CD4-positive, alpha-beta T cell (primary cell): ENCODE measurements at regions not wholly inside any gene's neighbourhood (a gene's known extent, or its start where the extent isn't known, plus 50 kb on each side); places are given as distances from the start of the nearest gene placed in this dataset.

Experiments used
- ATAC-seq: fragments of 200-7000 bp; cut with Tn5 transposase; one replicate; pipeline ENCODE4 v1.10.0; 2022; ENCODE audit warnings: mild to moderate bottlenecking; ENCODE audit not compliant: poor library complexity
- CTCF ChIA-PET: fragments of 350-600 bp; sonication (Branson Sonifier 250); formaldehyde crosslinking; loops from one replicate; lab custom pipeline; 2021; ENCODE audit warnings: antibody characterized with exemption, inconsistent platforms; lab: Charles Lee
- POLR2A ChIA-PET: fragments of 350-600 bp; sonication (Branson Sonifier 250); formaldehyde crosslinking; loops from one replicate; lab custom pipeline; 2021; ENCODE audit warnings: antibody characterized with exemption, inconsistent platforms; lab: Charles Lee
- DNase-seq, 14 experiments: peaks; one replicate each; pipeline ENCODE4 v3.0.0-alpha.2; 2013 to 2020; ENCODE audit warnings: mixed read lengths in 2 of 14
- H3K27ac ChIP-seq, 2 donors: one replicate each; pipeline versions ENCODE4 v1.5.1 to v1.7.0; 2013; ENCODE audit warnings: low read length in 2 of 2, low read depth in 1 of 2, mild to moderate bottlenecking in 1 of 2
- H3K27me3 ChIP-seq, 2 experiments: 1 replicate in 1 of 2; 2 replicates in 1 of 2; pipeline versions ENCODE4 v1.6.1 to v1.7.0; 2013; ENCODE audit warnings: low read length in 2 of 2, control low read depth in 1 of 2, mild to moderate bottlenecking in 1 of 2, moderate library complexity in 1 of 2; ENCODE audit not compliant: insufficient read depth in 2 of 2, control insufficient read depth in 1 of 2
- H3K36me3 ChIP-seq: one replicate; pipeline ENCODE4 v1.6.1; 2013; ENCODE audit warnings: low read length, control low read depth; ENCODE audit not compliant: insufficient read depth
- H3K4me1 ChIP-seq: one replicate; pipeline ENCODE4 v1.6.1; 2013; ENCODE audit warnings: low read length, control low read depth; ENCODE audit not compliant: insufficient read depth
- H3K4me3 ChIP-seq: one replicate; pipeline ENCODE4 v1.5.1; 2013; ENCODE audit warnings: mild to moderate bottlenecking, low read length, moderate library complexity
- H3K9me3 ChIP-seq, 2 experiments: 1 replicate in 1 of 2; 2 replicates in 1 of 2; pipeline versions ENCODE4 v1.6.1 to v1.7.0; 2013; ENCODE audit warnings: low read length in 2 of 2, mild to moderate bottlenecking in 2 of 2, control low read depth in 1 of 2, moderate library complexity in 1 of 2; ENCODE audit not compliant: control insufficient read depth in 1 of 2, insufficient read depth in 1 of 2
- H3K27ac Mint-ChIP-seq: one replicate; pipeline ENCODE4 v1.8.0; 2020; ENCODE audit warnings: mixed read lengths
- H3K27me3 Mint-ChIP-seq: one replicate; pipeline ENCODE4 v1.8.0; 2021; ENCODE audit warnings: mixed read lengths
- H3K36me3 Mint-ChIP-seq: one replicate; pipeline ENCODE4 v1.8.0; 2021; ENCODE audit warnings: low read depth, mixed read lengths
- H3K4me1 Mint-ChIP-seq: one replicate; pipeline ENCODE4 v1.8.0; 2021; ENCODE audit warnings: low read depth, mixed read lengths
- H3K4me3 Mint-ChIP-seq: one replicate; pipeline ENCODE4 v1.8.0; 2020; ENCODE audit warnings: mild to moderate bottlenecking, mixed read lengths
- H3K9me3 Mint-ChIP-seq: one replicate; pipeline ENCODE4 v1.8.0; 2020; ENCODE audit warnings: mixed read lengths
- CTCF ChIP-seq: fragments of 200-600 bp; IDR thresholded peaks from one replicate; pipeline ENCODE4 v1.8.0; 2022; ENCODE audit warnings: antibody characterized with exemption, mild to moderate bottlenecking
- intact Hi-C, 2 experiments: fragments of 100-400 bp; cut with DNase I in 1 of 2; cut with micrococcal nuclease in 1 of 2; formaldehyde crosslinking; loops; one replicate each; pipeline versions ENCODE4 v1.15.1 to v1.9.0; 2023 to 2025; cut with DNase I, micrococcal nuclease

- CTCF ChIA-PET: no interaction called here
- H3K36me3 Mint-ChIP-seq: no peaks in the 10 kb centered on the region
Observed at GRCh38 chr16:24452724-24453123, 86.6 kb upstream of the RBBP6 start.

GRCh38 chr16:24463196-24463945 is 76.0 kb upstream of the RBBP6 start:
- intact Hi-C loops: no loop called here
- Histone ChIP-seq H3K4me1 (no peaks in the 10 kb centered on the region), H3K27me3 (peaks cover 2 to 3% of the 10 kb centered on the region in 2 experiments), H3K27ac (no peak overlapping the region), H3K9me3 (no peaks in the 10 kb centered on the region), H3K4me3 (no peak overlapping the region), H3K36me3 (no peaks in the 10 kb centered on the region)
- Mint-ChIP-seq H3K27me3 (peaks cover 39% of the 10 kb centered on the region), H3K4me3 (no peak overlapping the region), H3K36me3 (no peaks in the 10 kb centered on the region), H3K9me3 (peaks cover 5% of the 10 kb centered on the region), H3K4me1 (no peaks in the 10 kb centered on the region), H3K27ac (no peak overlapping the region)
- DNase-seq (no peak), ATAC-seq (no peak)
- ChIA-PET CTCF (no interaction called here), POLR2A (no interaction called here)
- TF ChIP-seq CTCF: no peak

More at GRCh38 chr16:24452724-24453123, 86.6 kb upstream of the RBBP6 start:
- H3K4me3 ChIP-seq: no peak overlapping the region
- no peak for ATAC-seq
- H3K4me1 ChIP-seq: no peaks in the 10 kb centered on the region
- Mint-ChIP-seq H3K27me3 (peaks cover 28% of the 10 kb centered on the region), H3K4me3 (no peak overlapping the region), H3K4me1 (no peaks in the 10 kb centered on the region), H3K9me3 (no peaks in the 10 kb centered on the region), H3K27ac (no peak overlapping the region)
- no peak overlapping the region for H3K27ac ChIP-seq
- no peaks in the 10 kb centered on the region for H3K36me3 ChIP-seq
- intact Hi-C loops: no loop called here
- DNase-seq: no peak
- POLR2A ChIA-PET: no interaction called here
- TF ChIP-seq CTCF: no peak
- peaks cover 2 to 4% of the 10 kb centered on the region in 2 experiments for H3K27me3 ChIP-seq
- no peaks in the 10 kb centered on the region for H3K9me3 ChIP-seq

DNA sequence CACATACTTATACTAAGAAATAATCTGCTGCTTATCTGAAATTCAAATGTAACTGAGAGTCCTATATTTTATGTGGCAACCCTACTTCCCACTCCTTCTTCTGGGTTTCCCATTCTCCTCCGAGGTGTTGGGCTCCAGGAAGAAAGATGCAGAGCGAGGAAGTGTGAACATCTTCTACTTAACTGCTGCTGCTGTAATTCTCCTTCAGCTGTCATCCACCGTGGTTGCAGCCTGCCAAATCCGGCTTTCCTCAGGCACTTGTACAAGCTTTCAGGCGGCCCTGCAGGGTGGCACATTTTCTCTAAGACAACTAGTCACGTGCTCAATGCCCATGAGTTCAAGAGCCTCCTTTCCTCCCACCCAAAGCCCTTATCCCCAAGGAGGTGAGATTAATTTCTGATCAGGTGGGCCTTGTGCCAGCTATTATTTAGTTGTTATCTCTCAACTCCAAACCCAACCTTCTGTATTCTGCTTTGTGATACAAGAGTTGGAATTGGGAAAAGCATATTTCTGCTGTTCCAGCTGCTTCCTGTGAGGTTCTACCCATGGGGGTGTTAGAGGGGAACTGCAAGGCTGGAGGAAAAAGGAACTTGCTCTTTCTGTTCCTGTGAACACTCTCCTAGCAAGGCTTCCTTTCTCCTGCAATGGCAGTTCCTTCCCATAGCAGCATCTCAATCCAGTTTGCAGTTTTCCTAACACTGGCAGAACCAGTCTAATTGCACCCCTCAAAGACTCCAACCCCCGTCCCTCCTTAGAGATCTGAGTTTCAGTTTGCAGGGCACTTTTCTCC is 67.6 kb upstream of the RBBP6 start:
- DNase-seq (no peak), ATAC-seq (no peak)
- Mint-ChIP-seq H3K36me3 (no peaks in the 10 kb centered on the region), H3K9me3 (peaks cover 20% of the 10 kb centered on the region), H3K4me1 (no peaks in the 10 kb centered on the region), H3K27ac (no peak overlapping the region), H3K4me3 (no peak overlapping the region), H3K27me3 (peaks cover 41% of the 10 kb centered on the region)
- POLR2A ChIA-PET: no interaction called here
- Histone ChIP-seq H3K27me3 (peaks cover 0 to 4% of the 10 kb centered on the region in 2 experiments), H3K4me1 (no peaks in the 10 kb centered on the region), H3K4me3 (no peak overlapping the region), H3K36me3 (no peaks in the 10 kb centered on the region), H3K27ac (no peak overlapping the region), H3K9me3 (peaks cover 7 to 8% of the 10 kb centered on the region in 2 experiments)
- TF ChIP-seq CTCF: no peak
- intact Hi-C loops: no loop called here
- CTCF ChIA-PET: no interaction called here
